HG02571 (cell line): ENCODE measurements at regions not wholly inside any gene's neighbourhood (a gene's known extent, or its start where the extent isn't known, plus 50 kb on each side); places are given as distances from the start of the nearest gene placed in this dataset.

ENCODE experiments used
- ATAC-seq: cut with Tn5 transposase; IDR thresholded peaks from one replicate; pipeline ENCODE4 v1.9.1; 2021; ENCODE audit warnings: mild to moderate bottlenecking, moderate library complexity; ENCODE audit not compliant: unreplicated experiment

- ATAC-seq, result no peak
These were observed 198.7 kb upstream of the CEP162 start for GRCh38 chr6:84425971-84426705.

- no peak for ATAC-seq
These were observed 197.5 kb upstream of the CEP162 start for GRCh38 chr6:84424956-84425355.

- ATAC-seq, result no peak
These were observed 195.0 kb upstream of the CEP162 start for GRCh38 chr6:84422380-84422968.

GRCh38 chr6:84421031-84421430 lies 193.6 kb upstream of the CEP162 start:
- ATAC-seq, result no peak

GRCh38 chr6:84417260-84417659 lies 189.8 kb upstream of the CEP162 start:
- no peak for ATAC-seq

- ATAC-seq, result no peak
These were observed 188.7 kb upstream of the CEP162 start for GRCh38 chr6:84416043-84416657.

GRCh38 chr6:84415517-84415916 lies 188.1 kb upstream of the CEP162 start:
- ATAC-seq, result no peak

- ATAC-seq, result no peak
These were observed 187.6 kb upstream of the CEP162 start for GRCh38 chr6:84415068-84415467.

GRCh38 chr6:84414531-84414930 lies 187.1 kb upstream of the CEP162 start:
- ATAC-seq, result no peak

- ATAC-seq, result no peak
These were observed 183.7 kb upstream of the CEP162 start for GRCh38 chr6:84411060-84411629.

GRCh38 chr6:84409911-84410310 lies 182.5 kb upstream of the CEP162 start:
- ATAC-seq, result no peak

GRCh38 chr6:84408028-84408427 lies 180.6 kb upstream of the CEP162 start:
- no peak for ATAC-seq

- no peak for ATAC-seq
These were observed 176.1 kb upstream of the CEP162 start for GRCh38 chr6:84403545-84403944.

GRCh38 chr6:84399003-84399402 lies 171.6 kb upstream of the CEP162 start:
- ATAC-seq, result no peak

GRCh38 chr6:84392261-84392660 lies 164.8 kb upstream of the CEP162 start:
- no peak for ATAC-seq

GRCh38 chr6:84390851-84391250 lies 163.4 kb upstream of the CEP162 start:
- no peak for ATAC-seq

- ATAC-seq, result no peak
These were observed 162.9 kb upstream of the CEP162 start for GRCh38 chr6:84390334-84390733.

GRCh38 chr6:84379142-84379541 lies 151.7 kb upstream of the CEP162 start:
- ATAC-seq, result no peak

GRCh38 chr6:84372290-84372689 lies 144.8 kb upstream of the CEP162 start:
- no peak for ATAC-seq

- no peak for ATAC-seq
These were observed 144.2 kb upstream of the CEP162 start for GRCh38 chr6:84371681-84372080.

GRCh38 chr6:84362193-84362821 lies 134.9 kb upstream of the CEP162 start:
- no peak for ATAC-seq
